Adrenal gland (tissue), 5 donors: ENCODE measurements at regions not wholly inside any gene's neighbourhood (a gene's known extent, or its start where the extent isn't known, plus 50 kb on each side); places are given as distances from the start of the nearest gene placed in this dataset.

Experiments used
- CTCF ChIP-seq, 6 experiments: fragments of 450-650 bp in 4 of 6; fragments of 200-600 bp in 2 of 6; sonication (generic) in 1 of 6; IDR thresholded peaks; 1 replicate in 5 of 6; 2 replicates in 1 of 6; pipeline versions ENCODE4 v1.5.1 to v1.8.0; 2016 to 2021; ENCODE audit warnings: antibody characterized with exemption in 6 of 6, mild to moderate bottlenecking in 2 of 6, moderate library complexity in 1 of 6
- POLR2A ChIP-seq, 2 donors: fragments of 450-650 bp; IDR thresholded peaks; one replicate each; pipeline ENCODE4 v1.6.1; 2017; ENCODE audit warnings: antibody characterized with exemption in 2 of 2, mild to moderate bottlenecking in 2 of 2, moderate library complexity in 1 of 2
- donor health status: DM: no; HTN: no; CAD: no.

GRCh38 chr1:185555743-185556142, 178.4 kb upstream of the HMCN1 start:
- TF ChIP-seq CTCF (IDR thresholded peaks at IDR 0.05) (no peak), POLR2A (IDR thresholded peaks at IDR 0.05) (no peak)
